PC-9 (cell line): ENCODE measurements at regions not wholly inside any gene's neighbourhood (a gene's known extent, or its start where the extent isn't known, plus 50 kb on each side); places are given as distances from the start of the nearest gene placed in this dataset.
"Not testable (repeated sequence)": the region's sequence is repeated elsewhere in the genome, so short reads cannot be mapped to it uniquely, and the experiment has no call there.

ENCODE experiments used
- BruUV-seq: library from RNA; stranded (reverse); fragments of 400-500 nt; replicated peaks from 2 replicates; lab custom pipeline; 2021; lab: Mats Ljungman, UMichigan
- CTCF ChIA-PET: fragments of 300-600 bp; sonication (Branson Sonifier 250); formaldehyde crosslinking; loops from one replicate; lab custom pipeline; 2022; ENCODE audit warnings: antibody characterized with exemption; lab: Charles Lee
- POLR2A ChIA-PET: fragments of 300-600 bp; sonication (Branson Sonifier 250); formaldehyde crosslinking; loops from one replicate; lab custom pipeline; 2022; ENCODE audit warnings: antibody characterized with exemption; ENCODE audit not compliant: unreplicated experiment; lab: Charles Lee
- DNase-seq, 2 experiments: peaks; one replicate each; pipeline versions ENCODE4 v3.0.0 to v3.0.0-alpha.2; 2015 to 2022; ENCODE audit warnings: mixed read lengths in 1 of 2
- H2AFZ ChIP-seq: fragments of 200-600 bp; sonication (generic); 2 replicates; pipeline ENCODE4 v1.8.1; 2017; ENCODE audit warnings: antibody characterized with exemption
- H3F3A ChIP-seq: fragments of 200-600 bp; sonication (generic); 2 replicates; pipeline ENCODE4 v1.8.1; 2017; ENCODE audit warnings: antibody characterized with exemption, mild to moderate bottlenecking, low read depth; ENCODE audit not compliant: insufficient read depth
- H3K27ac ChIP-seq: fragments of 200-600 bp; sonication (generic); 2 replicates; pipeline ENCODE4 v1.6.1; 2016; ENCODE audit warnings: mixed run types
- H3K27me3 ChIP-seq: fragments of 200-600 bp; sonication (generic); 2 replicates; pipeline ENCODE4 v1.6.1; 2016; ENCODE audit warnings: low read depth, mixed run types; ENCODE audit not compliant: insufficient read depth
- H3K36me3 ChIP-seq: fragments of 200-600 bp; sonication (generic); 2 replicates; pipeline ENCODE4 v1.6.1; 2016; ENCODE audit warnings: low read depth, mixed run types
- H3K4me1 ChIP-seq: fragments of 200-600 bp; sonication (generic); replicated peaks from 2 replicates; pipeline ENCODE4 v1.6.1; 2016; ENCODE audit warnings: mixed run types; ENCODE audit not compliant: insufficient read depth
- H3K4me2 ChIP-seq: fragments of 200-600 bp; sonication (generic); 2 replicates; pipeline ENCODE4 v1.6.1; 2017; ENCODE audit warnings: mixed run types
- H3K4me3 ChIP-seq: fragments of 200-600 bp; sonication (generic); 2 replicates; pipeline ENCODE4 v1.6.1; 2016; ENCODE audit warnings: mixed run types
- H3K79me2 ChIP-seq: fragments of 200-600 bp; sonication (generic); 2 replicates; pipeline ENCODE4 v1.6.1; 2017; ENCODE audit warnings: low read depth, mixed run types
- H3K9me2 ChIP-seq: fragments of 200-600 bp; sonication (generic); 2 replicates; pipeline ENCODE4 v1.8.1; 2017; ENCODE audit warnings: mild to moderate bottlenecking; ENCODE audit not compliant: insufficient read depth
- H3K9me3 ChIP-seq: fragments of 200-600 bp; sonication (generic); 2 replicates; pipeline ENCODE4 v1.8.1; 2016; ENCODE audit warnings: low read depth; ENCODE audit not compliant: insufficient read depth
- H4K20me1 ChIP-seq: fragments of 200-600 bp; sonication (generic); 2 replicates; pipeline ENCODE4 v1.8.1; 2017; ENCODE audit not compliant: insufficient read depth
- intact Hi-C: fragments of 100-400 bp; cut with micrococcal nuclease; formaldehyde crosslinking; loops from one replicate; pipeline ENCODE4 v1.10.0; 2022; ENCODE audit not compliant: unreplicated experiment

DNA sequence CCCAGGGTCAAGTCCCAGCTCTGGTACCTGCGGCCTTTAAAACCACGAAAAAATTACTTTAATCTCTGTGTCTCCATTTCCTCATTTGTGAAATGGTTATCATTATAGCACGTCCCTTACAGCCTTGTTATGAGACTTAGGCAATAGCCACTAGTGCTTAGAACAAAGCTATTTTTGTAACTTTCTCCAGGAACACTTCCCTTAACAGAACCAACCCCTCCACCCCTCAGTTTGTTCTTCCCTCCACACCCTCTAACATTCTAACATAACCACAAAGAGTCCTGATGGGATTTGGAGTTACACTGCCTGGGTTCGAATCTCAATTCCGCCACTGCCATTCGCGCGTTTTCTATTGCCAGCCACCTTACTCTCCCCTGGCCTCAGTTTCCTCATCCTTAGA is 2777.4 kb upstream of the TPTE start:
- H3K4me1 ChIP-seq, intact Hi-C loops, H3K4me3 ChIP-seq, H4K20me1 ChIP-seq, H3K9me3 ChIP-seq, H3K79me2 ChIP-seq, BruUV-seq, H3K4me2 ChIP-seq, H3F3A ChIP-seq, H2AFZ ChIP-seq, H3K36me3 ChIP-seq, H3K27ac ChIP-seq, CTCF ChIA-PET, DNase-seq, POLR2A ChIA-PET, H3K9me2 ChIP-seq, H3K27me3 ChIP-seq: not testable (repeated sequence)

DNA sequence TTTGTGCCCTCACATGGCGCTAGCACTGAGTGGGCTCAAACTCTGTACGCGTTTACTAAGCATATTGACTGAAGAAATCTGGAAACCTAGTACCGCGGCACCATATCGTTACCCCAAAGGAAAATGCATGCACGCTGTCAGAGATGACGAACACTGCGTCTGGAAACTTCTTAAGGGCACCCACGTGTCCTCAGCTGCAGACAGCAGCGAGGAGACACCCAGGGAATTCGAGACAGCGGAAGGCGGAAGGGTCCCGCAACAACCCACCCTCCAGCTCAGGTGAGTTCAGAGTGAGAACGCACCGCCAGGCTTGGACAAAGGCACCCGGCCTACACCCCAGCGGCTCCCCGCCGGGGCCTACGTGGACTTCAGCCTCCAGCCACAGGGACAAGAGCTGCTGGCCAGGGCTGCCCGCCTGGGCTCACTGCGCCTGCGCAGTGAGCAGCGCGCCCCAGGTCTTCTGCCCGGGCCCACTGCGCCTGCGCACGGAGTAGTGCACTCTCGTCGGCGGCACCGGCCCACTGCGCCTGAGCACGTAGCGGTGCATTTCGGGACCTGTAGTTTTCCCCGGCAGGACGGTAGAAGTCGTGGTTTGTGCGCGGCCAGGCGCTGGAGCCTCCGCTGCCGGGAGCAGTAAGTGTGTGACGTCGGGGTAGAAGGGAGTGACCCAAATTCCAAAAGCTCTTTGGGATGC is 2776.8 kb upstream of the TPTE start:
- BruUV-seq, H3K27ac ChIP-seq, H3K27me3 ChIP-seq, H3K9me3 ChIP-seq, H3F3A ChIP-seq, H3K79me2 ChIP-seq, H3K4me2 ChIP-seq, H2AFZ ChIP-seq, intact Hi-C loops, CTCF ChIA-PET, DNase-seq, H3K4me3 ChIP-seq, POLR2A ChIA-PET, H3K4me1 ChIP-seq, H3K9me2 ChIP-seq, H4K20me1 ChIP-seq, H3K36me3 ChIP-seq: not testable (repeated sequence)

DNA sequence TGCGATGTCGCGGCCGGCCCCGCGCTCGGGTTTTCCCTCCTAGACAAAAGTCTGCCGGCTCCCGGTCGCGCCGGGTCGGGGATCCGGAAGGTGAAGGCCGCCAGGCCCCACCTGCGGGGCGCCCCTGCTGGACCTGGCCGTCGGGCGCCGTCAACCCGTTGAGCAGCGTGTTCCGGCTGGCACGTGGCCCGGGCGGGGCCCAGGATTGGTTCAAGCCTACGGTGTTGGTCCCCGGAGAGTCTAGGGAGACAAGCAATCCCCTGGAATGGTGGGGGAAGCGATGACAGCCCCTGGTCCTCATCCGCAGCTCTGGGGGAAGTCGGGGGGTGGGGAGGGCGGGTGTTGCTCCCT is 2776.3 kb upstream of the TPTE start:
- H3K79me2 ChIP-seq, H3K27me3 ChIP-seq, H4K20me1 ChIP-seq, H3K4me1 ChIP-seq, H3K36me3 ChIP-seq, H3K9me2 ChIP-seq, intact Hi-C loops, H3K4me2 ChIP-seq, H2AFZ ChIP-seq, BruUV-seq, H3K4me3 ChIP-seq, CTCF ChIA-PET, H3K9me3 ChIP-seq, DNase-seq, POLR2A ChIA-PET, H3F3A ChIP-seq, H3K27ac ChIP-seq: not testable (repeated sequence)

DNA sequence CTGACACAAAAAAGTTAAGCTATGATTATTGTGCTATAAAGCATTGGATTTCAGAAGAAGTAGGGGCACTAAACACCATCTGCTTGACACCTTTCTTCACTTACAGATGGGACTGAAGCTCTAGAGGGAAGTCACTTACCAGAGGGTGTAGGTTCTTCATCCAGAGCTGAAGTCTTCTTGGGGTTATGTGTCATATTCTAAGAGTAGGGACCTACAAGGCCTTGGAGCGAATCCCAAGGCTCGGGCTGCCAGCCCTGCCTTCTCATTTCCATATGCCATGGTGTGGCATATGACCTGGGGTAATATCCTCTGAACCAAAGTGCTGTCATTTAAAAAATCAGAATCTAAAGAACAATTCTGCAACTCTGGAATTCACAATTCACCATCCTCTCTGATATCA is 2773.4 kb upstream of the TPTE start:
- H3K9me3 ChIP-seq, H3K79me2 ChIP-seq, H4K20me1 ChIP-seq, H3K4me3 ChIP-seq, DNase-seq, POLR2A ChIA-PET, H3F3A ChIP-seq, H3K4me1 ChIP-seq, H2AFZ ChIP-seq, intact Hi-C loops, H3K4me2 ChIP-seq, H3K27ac ChIP-seq, CTCF ChIA-PET, H3K9me2 ChIP-seq, H3K36me3 ChIP-seq, H3K27me3 ChIP-seq: not testable (repeated sequence)
- TSS peak; percentile 74 for BruUV-seq

DNA sequence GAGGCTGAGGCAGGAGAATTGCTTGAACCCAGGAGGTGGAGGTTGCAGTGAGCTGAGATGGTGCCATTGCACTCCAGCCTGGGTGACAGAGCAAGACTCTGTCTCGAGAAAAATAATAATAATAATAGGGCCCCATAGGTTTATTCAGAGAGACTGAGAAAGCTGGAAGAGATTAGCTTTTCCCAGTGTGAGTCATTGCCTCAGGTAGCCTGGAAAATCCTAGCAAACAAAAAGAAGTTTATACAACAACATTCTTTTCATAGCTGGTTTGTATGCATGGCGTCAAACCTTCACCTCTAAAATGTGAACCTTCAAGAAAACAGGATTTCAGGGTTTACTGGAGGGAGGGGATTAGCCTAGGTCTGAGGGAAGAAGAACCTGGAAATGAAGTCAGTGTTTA is 2768.8 kb upstream of the TPTE start:
- H3K4me1 ChIP-seq, H3K9me3 ChIP-seq, H3K4me2 ChIP-seq, DNase-seq, H4K20me1 ChIP-seq, POLR2A ChIA-PET, intact Hi-C loops, H3K27me3 ChIP-seq, CTCF ChIA-PET, H3K4me3 ChIP-seq, BruUV-seq, H3K9me2 ChIP-seq, H3K27ac ChIP-seq, H3F3A ChIP-seq, H3K36me3 ChIP-seq, H3K79me2 ChIP-seq, H2AFZ ChIP-seq: not testable (repeated sequence)

DNA sequence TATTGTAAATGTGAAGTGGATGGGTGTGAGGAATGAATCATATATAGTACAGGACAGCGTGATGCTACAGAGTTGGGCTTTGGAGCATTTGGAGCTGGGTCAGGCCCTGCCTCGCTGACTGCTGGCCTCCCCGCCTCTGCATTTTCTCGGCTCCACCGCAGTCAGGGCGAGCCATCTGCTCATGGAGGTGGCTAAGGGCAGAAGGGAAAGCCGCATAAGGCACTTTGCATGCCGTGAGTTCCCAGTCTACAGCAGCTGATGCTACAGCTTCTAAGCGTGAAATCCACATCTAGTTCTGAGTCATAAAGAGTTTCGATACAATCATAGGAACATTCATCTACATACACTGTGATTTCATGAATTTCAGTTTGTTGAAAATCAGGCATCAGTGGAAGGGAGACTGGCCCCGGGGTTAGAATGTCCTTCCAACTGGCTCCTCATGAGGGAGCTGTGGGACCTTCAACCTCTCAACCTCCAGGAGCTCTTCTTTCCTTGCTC is 2768.0 kb upstream of the TPTE start:
- intact Hi-C loops, DNase-seq, BruUV-seq, H3K9me3 ChIP-seq, H3K27ac ChIP-seq, H3K4me2 ChIP-seq, H3K79me2 ChIP-seq, H3F3A ChIP-seq, H4K20me1 ChIP-seq, H3K36me3 ChIP-seq, H3K4me1 ChIP-seq, CTCF ChIA-PET, POLR2A ChIA-PET, H3K27me3 ChIP-seq, H2AFZ ChIP-seq, H3K9me2 ChIP-seq, H3K4me3 ChIP-seq: not testable (repeated sequence)

DNA sequence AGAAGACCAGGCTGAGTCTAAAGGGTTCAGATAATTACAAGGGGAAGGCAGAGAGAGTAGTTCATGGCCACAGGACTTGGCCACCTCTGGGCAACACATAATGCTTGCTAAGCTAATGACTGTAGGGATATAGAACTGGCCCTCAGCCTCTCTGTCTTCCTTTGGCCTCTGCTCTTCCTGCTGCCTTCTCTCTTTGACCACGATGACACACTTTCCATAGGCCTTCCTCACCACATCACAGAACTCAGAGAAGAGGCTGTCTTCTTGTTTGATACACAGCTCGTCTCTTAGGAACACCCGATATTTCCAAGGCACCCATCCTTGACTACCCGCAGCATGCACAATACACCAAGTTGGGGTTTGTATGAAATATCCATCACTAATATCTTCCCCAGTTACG is 2751.4 kb upstream of the TPTE start:
- BruUV-seq, H3K9me2 ChIP-seq, H3F3A ChIP-seq, H2AFZ ChIP-seq, H3K4me3 ChIP-seq, H3K27ac ChIP-seq, DNase-seq, H3K79me2 ChIP-seq, CTCF ChIA-PET, H3K4me2 ChIP-seq, H3K36me3 ChIP-seq, H4K20me1 ChIP-seq, H3K4me1 ChIP-seq, H3K27me3 ChIP-seq, POLR2A ChIA-PET, intact Hi-C loops, H3K9me3 ChIP-seq: not testable (repeated sequence)
